SK-N-SH (cell line): ENCODE measurements at regions not wholly inside any gene's neighbourhood (a gene's known extent, or its start where the extent isn't known, plus 50 kb on each side); places are given as distances from the start of the nearest gene placed in this dataset.

Source experiments
- CTCF ChIA-PET: fragments of 300-600, 350-600 bp; formaldehyde crosslinking; extraction: SDS; loops from one replicate; lab custom pipeline; 2021; lab: Yijun Ruan, JAX
- POLR2A ChIA-PET: fragments of 350-600 bp; sonication (Branson Sonifier 250); formaldehyde crosslinking; extraction: SDS; loops from one replicate; lab custom pipeline; 2020; ENCODE audit warnings: antibody characterized with exemption, inconsistent platforms; lab: Yijun Ruan, JAX
- DNase-seq: peaks from one replicate; pipeline ENCODE4 v3.0.0; 2012
- H2AFZ ChIP-seq: fragments of 200-600 bp; sonication (generic); 2 replicates; pipeline ENCODE4 v1.8.1; 2016; ENCODE audit warnings: antibody characterized with exemption, mild to moderate bottlenecking, low read depth
- H3F3A ChIP-seq: fragments of 200-600 bp; sonication (generic); replicated peaks from 2 replicates; pipeline ENCODE3; 2016; ENCODE audit warnings: antibody characterized with exemption, mild to moderate bottlenecking; ENCODE audit not compliant: insufficient read depth
- H3K27ac ChIP-seq, 2 experiments: fragments of 200-500 bp in 1 of 2; fragments of 200-600 bp in 1 of 2; sonication (Bioruptor generic) in 1 of 2; sonication (generic), shearing (Covaris generic) in 1 of 2; 2 replicates each; pipeline versions ENCODE4 v1.5.1 to v1.6.1; 2014 to 2016; ENCODE audit warnings: low read depth in 2 of 2, inconsistent platforms in 1 of 2, low read length in 1 of 2, mild to moderate bottlenecking in 1 of 2, mixed read lengths in 1 of 2
- H3K27me3 ChIP-seq: fragments of 200-600 bp; sonication (generic), shearing (Covaris generic); 2 replicates; pipeline ENCODE4 v1.6.1; 2016; ENCODE audit warnings: mixed run types; ENCODE audit not compliant: insufficient read depth
- H3K36me3 ChIP-seq, 2 experiments: fragments of 200-500 bp in 1 of 2; fragments of 200-600 bp in 1 of 2; sonication (Bioruptor generic) in 1 of 2; sonication (generic) in 1 of 2; replicated peaks in 1 of 2; 2 replicates each; pipeline versions ENCODE3 to v1.5.1; 2014 to 2016; ENCODE audit warnings: low read length in 1 of 2, mild to moderate bottlenecking in 1 of 2; ENCODE audit not compliant: insufficient read depth in 2 of 2, control insufficient read depth in 1 of 2
- H3K4me1 ChIP-seq, 2 experiments: fragments of 200-500 bp in 1 of 2; fragments of 200-600 bp in 1 of 2; sonication (Bioruptor generic) in 1 of 2; sonication (generic), shearing (Covaris generic) in 1 of 2; 2 replicates each; pipeline versions ENCODE4 v1.5.1 to v1.6.1; 2014 to 2016; ENCODE audit warnings: low read depth in 1 of 2, low read length in 1 of 2, mixed run types in 1 of 2; ENCODE audit not compliant: insufficient read depth in 2 of 2, control insufficient read depth in 1 of 2
- H3K4me2 ChIP-seq: fragments of 200-600 bp; sonication (generic), shearing (Covaris generic); 2 replicates; pipeline ENCODE4 v1.6.1; 2017; ENCODE audit warnings: mixed run types
- H3K4me3 ChIP-seq, 2 experiments: fragments of 200-500 bp in 1 of 2; fragments of 200-600 bp in 1 of 2; sonication (Bioruptor generic) in 1 of 2; sonication (generic), shearing (Covaris generic) in 1 of 2; 2 replicates each; pipeline versions ENCODE4 v1.5.1 to v1.8.1; 2014 to 2016; ENCODE audit warnings: low read depth in 2 of 2, inconsistent platforms in 1 of 2, low read length in 1 of 2, mild to moderate bottlenecking in 1 of 2, mixed read lengths in 1 of 2, moderate library complexity in 1 of 2
- H3K79me2 ChIP-seq: fragments of 200-600 bp; sonication (generic); 2 replicates; pipeline ENCODE4 v1.8.1; 2017; ENCODE audit warnings: mild to moderate bottlenecking; ENCODE audit not compliant: insufficient read depth
- H3K9ac ChIP-seq: fragments of 200-600 bp; sonication (generic); 2 replicates; pipeline ENCODE4 v1.6.1; 2017; ENCODE audit warnings: mixed run types
- H3K9me2 ChIP-seq: fragments of 200-600 bp; sonication (generic); 2 replicates; pipeline ENCODE4 v1.6.1; 2017; ENCODE audit warnings: mixed run types
- H3K9me3 ChIP-seq: fragments of 200-600 bp; sonication (generic); 2 replicates; pipeline ENCODE4 v1.6.1; 2017; ENCODE audit warnings: mixed run types, mild to moderate bottlenecking, moderate library complexity
- H4K20me1 ChIP-seq: fragments of 200-600 bp; sonication (generic); 2 replicates; pipeline ENCODE4 v1.6.1; 2017; ENCODE audit warnings: mild to moderate bottlenecking, mixed run types; ENCODE audit not compliant: insufficient read depth
- ELF1 ChIP-seq: IDR thresholded peaks from 2 replicates; pipeline ENCODE4 v1.4.0; 2012
- EP300 ChIP-seq, 2 experiments: IDR thresholded peaks; 2 replicates each; pipeline versions ENCODE4 v1.4.0 to v1.6.1; 2012; ENCODE audit warnings: borderline replicate concordance in 1 of 2, low read depth in 1 of 2, low read length in 1 of 2
- FOSL2 ChIP-seq: IDR thresholded peaks from 2 replicates; pipeline ENCODE4 v1.4.0; 2012; ENCODE audit warnings: low read depth, mild to moderate bottlenecking, moderate library complexity, borderline replicate concordance
- FOXJ3 ChIP-seq: sonication (generic); formaldehyde crosslinking; IDR thresholded peaks from 2 replicates; pipeline ENCODE4 v1.5.1; 2020; ENCODE audit warnings: mild to moderate bottlenecking, missing genetic modification reagents
- FOXM1 ChIP-seq: IDR thresholded peaks from 2 replicates; pipeline ENCODE4 v1.4.0; 2012; ENCODE audit warnings: low read depth, mild to moderate bottlenecking
- IRF3 ChIP-seq: fragments of 150-350 bp; IDR thresholded peaks from 2 replicates; pipeline ENCODE4 v1.6.1; 2016; ENCODE audit warnings: mild to moderate bottlenecking, low read depth, low read length
- JUND ChIP-seq: IDR thresholded peaks from 2 replicates; pipeline ENCODE4 v1.4.0; 2012
- MAX ChIP-seq: IDR thresholded peaks from 2 replicates; pipeline ENCODE4 v1.4.0; 2012; ENCODE audit warnings: low read depth
- MEF2A ChIP-seq: IDR thresholded peaks from 2 replicates; pipeline ENCODE4 v1.4.0; 2012; ENCODE audit warnings: low read depth, borderline replicate concordance
- MXI1 ChIP-seq: IDR thresholded peaks from 2 replicates; pipeline ENCODE4 v1.6.1; 2012; ENCODE audit warnings: mild to moderate bottlenecking, low read depth, low read length, improper control_type of control experiment
- NRF1 ChIP-seq: IDR thresholded peaks from 2 replicates; pipeline ENCODE4 v1.6.1; 2012; ENCODE audit warnings: low read depth, mild to moderate bottlenecking, low read length
- PBX3 ChIP-seq: IDR thresholded peaks from 2 replicates; pipeline ENCODE4; 2012
- POLR2AphosphoS5 ChIP-seq: IDR thresholded peaks from 2 replicates; pipeline ENCODE4 v1.6.1; 2012; ENCODE audit warnings: low read depth, low read length
- RAD21 ChIP-seq: IDR thresholded peaks from 2 replicates; pipeline ENCODE4 v1.6.1; 2012; ENCODE audit warnings: mild to moderate bottlenecking, low read length
- REST ChIP-seq: IDR thresholded peaks from 2 replicates; pipeline ENCODE4 v1.6.1; 2012; ENCODE audit warnings: mild to moderate bottlenecking, low read depth, low read length, moderate library complexity
- TAF1 ChIP-seq: IDR thresholded peaks from 2 replicates; pipeline ENCODE4 v1.6.1; 2012; ENCODE audit warnings: low read depth, mild to moderate bottlenecking, low read length, moderate library complexity, borderline replicate concordance
- TEAD4 ChIP-seq: IDR thresholded peaks from 2 replicates; pipeline ENCODE4 v1.4.0; 2012; ENCODE audit warnings: mild to moderate bottlenecking, borderline replicate concordance; ENCODE audit not compliant: insufficient read depth
- WGBS: methylation state at CpG from one replicate; pipeline ENCODE4 v1.1.6; 2017; ENCODE audit warnings: low lambda C conversion rate; 5-methylcytosine and 5-hydroxymethylcytosine counted together
- TF ChIP-seq, protein P1 (sequence below): fragments of 150-350 bp; IDR thresholded peaks from 2 replicates; pipeline ENCODE4 v1.6.1; 2017; ENCODE audit warnings: antibody characterized with exemption, low read length, low read depth, borderline replicate concordance
- TF ChIP-seq, protein P2 (sequence below): IDR thresholded peaks from 2 replicates; pipeline ENCODE4 v1.4.0; 2012; ENCODE audit warnings: low read depth, borderline replicate concordance

DNA sequence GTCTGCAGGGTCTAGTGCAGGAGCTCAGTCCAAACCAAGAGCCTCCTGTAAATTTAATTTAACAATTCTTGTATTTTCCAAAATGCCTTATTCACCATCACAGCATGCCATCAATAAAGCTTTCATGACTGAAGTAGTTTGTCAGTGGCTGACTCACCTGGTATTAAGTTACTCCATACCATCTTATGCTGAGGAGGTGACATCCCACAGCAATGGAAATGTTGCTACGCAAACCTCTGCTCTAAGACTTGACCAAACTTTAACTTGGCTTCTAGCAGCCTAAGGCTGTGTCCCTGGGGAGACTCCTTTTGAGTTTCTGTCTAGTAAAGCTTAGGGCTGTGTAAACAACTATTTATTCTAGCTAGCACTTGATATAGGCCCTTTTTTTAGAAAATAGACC, 1231.3 kb upstream of the CDH18 start:
- H3K4me3 ChIP-seq = no peak overlapping the region
- no peak overlapping the region for H3K4me2 ChIP-seq
- H3K9me3 ChIP-seq = no peaks in the 10 kb centered on the region
- H3K9ac ChIP-seq = no peak overlapping the region
- ChIA-PET CTCF (no interaction called here), POLR2A (no interaction called here)
- no peaks in the 10 kb centered on the region for H3K4me1 ChIP-seq
- no peaks in the 10 kb centered on the region for H3K36me3 ChIP-seq
- H3K27ac ChIP-seq = no peak overlapping the region
- TF ChIP-seq MXI1 = no peak
- TF ChIP-seq, protein P1, sequence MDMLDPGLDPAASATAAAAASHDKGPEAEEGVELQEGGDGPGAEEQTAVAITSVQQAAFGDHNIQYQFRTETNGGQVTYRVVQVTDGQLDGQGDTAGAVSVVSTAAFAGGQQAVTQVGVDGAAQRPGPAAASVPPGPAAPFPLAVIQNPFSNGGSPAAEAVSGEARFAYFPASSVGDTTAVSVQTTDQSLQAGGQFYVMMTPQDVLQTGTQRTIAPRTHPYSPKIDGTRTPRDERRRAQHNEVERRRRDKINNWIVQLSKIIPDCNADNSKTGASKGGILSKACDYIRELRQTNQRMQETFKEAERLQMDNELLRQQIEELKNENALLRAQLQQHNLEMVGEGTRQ = no peak
- TF ChIP-seq IRF3 = no peak
- TF ChIP-seq FOXM1 = no peak
- TF ChIP-seq MAX = no peak
- no peak for TF ChIP-seq TEAD4
- TF ChIP-seq MEF2A = no peak
- TF ChIP-seq FOXJ3 (CRISPR knock-in tag) = no peak
- no peak for TF ChIP-seq EP300 (IDR thresholded peaks at IDR 0.05; ENCODE audit: borderline replicate concordance in 1 of 2, low read depth in 1 of 2, low read length in 1 of 2)
- no peak for TF ChIP-seq POLR2AphosphoS5
- H3K27me3 ChIP-seq = no peaks in the 10 kb centered on the region
- no peak for DNase-seq
- no peaks in the 10 kb centered on the region for H3F3A ChIP-seq
- 64% methylated on average over 1 of the region's 1 CpG for WGBS
- H3K9me2 ChIP-seq = no peaks in the 10 kb centered on the region
- H2AFZ ChIP-seq = no peak overlapping the region
- no peaks in the 10 kb centered on the region for H4K20me1 ChIP-seq
- no peaks in the 10 kb centered on the region for H3K79me2 ChIP-seq

GRCh38 chr5:21212026-21212425, 1224.0 kb upstream of the CDH18 start:
- POLR2A ChIA-PET = no interaction called here
- TF ChIP-seq JUND (no peak), EP300 (IDR thresholded peaks at IDR 0.05; ENCODE audit: borderline replicate concordance in 1 of 2, low read depth in 1 of 2, low read length in 1 of 2) (no peak), TAF1 (no peak), FOSL2 (no peak), FOXM1 (no peak), REST (no peak), TEAD4 (no peak), FOXJ3 (CRISPR knock-in tag) (no peak), ELF1 (no peak), MEF2A (no peak), MXI1 (no peak), NRF1 (no peak), MAX (no peak), PBX3 (no peak), RAD21 (no peak)
- TF ChIP-seq, protein P2, sequence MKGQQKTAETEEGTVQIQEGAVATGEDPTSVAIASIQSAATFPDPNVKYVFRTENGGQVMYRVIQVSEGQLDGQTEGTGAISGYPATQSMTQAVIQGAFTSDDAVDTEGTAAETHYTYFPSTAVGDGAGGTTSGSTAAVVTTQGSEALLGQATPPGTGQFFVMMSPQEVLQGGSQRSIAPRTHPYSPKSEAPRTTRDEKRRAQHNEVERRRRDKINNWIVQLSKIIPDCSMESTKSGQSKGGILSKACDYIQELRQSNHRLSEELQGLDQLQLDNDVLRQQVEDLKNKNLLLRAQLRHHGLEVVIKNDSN = no peak
- TF ChIP-seq, all 33 proteins: peak for 0
- CTCF ChIA-PET = interaction anchor here (0.8 kb wide), 1 partner anchor 20 kb away, joined by 3 read pairs; no protein-coding TSS in a partner anchor
- no peak overlapping the region for H3K27ac ChIP-seq
- H3K9ac ChIP-seq = no peak overlapping the region
- H3K36me3 ChIP-seq = no peaks in the 10 kb centered on the region
- no peak overlapping the region for H3K4me2 ChIP-seq
- no peaks in the 10 kb centered on the region for H4K20me1 ChIP-seq
- H3F3A ChIP-seq = no peaks in the 10 kb centered on the region
- DNase-seq = no peak
- H3K4me1 ChIP-seq = no peaks in the 10 kb centered on the region
- H3K79me2 ChIP-seq = no peaks in the 10 kb centered on the region
- H2AFZ ChIP-seq = no peak overlapping the region
- no peaks in the 10 kb centered on the region for H3K27me3 ChIP-seq
- no peaks in the 10 kb centered on the region for H3K9me2 ChIP-seq
- 21% methylated on average over 1 of the region's 1 CpG for WGBS
- no peak overlapping the region for H3K4me3 ChIP-seq
- H3K9me3 ChIP-seq = no peaks in the 10 kb centered on the region
